Activated CD8-positive, alpha-beta memory T cell treated with anti-CD3 and anti-CD28 coated beads, Interleukin-2, amount 10 ng/mL, durations not matched to agents 7 days and 5 days (primary cell): ENCODE measurements at regions not wholly inside any gene's neighbourhood (a gene's known extent, or its start where the extent isn't known, plus 50 kb on each side); places are given as distances from the start of the nearest gene placed in this dataset.

Experiments
- ATAC-seq: fragments of 150-1000 bp; cut with Tn5 transposase; one replicate; pipeline ENCODE4 v1.10.0; 2021; ENCODE audit warnings: moderate library complexity
- CTCF ChIA-PET: fragments of 350-600 bp; sonication (Branson Sonifier 250); formaldehyde crosslinking; loops from one replicate; lab custom pipeline; 2021; ENCODE audit warnings: antibody characterized with exemption; lab: Charles Lee
- DNase-seq: peaks from one replicate; pipeline ENCODE4 v3.0.0-alpha.2; 2020
- H3K27ac Mint-ChIP-seq: one replicate; pipeline ENCODE4 v1.8.0; 2021; ENCODE audit warnings: mild to moderate bottlenecking, mixed read lengths
- H3K27me3 Mint-ChIP-seq: one replicate; pipeline ENCODE4 v1.8.0; 2021; ENCODE audit warnings: mixed read lengths
- H3K36me3 Mint-ChIP-seq: one replicate; pipeline ENCODE4 v1.8.0; 2021; ENCODE audit warnings: mild to moderate bottlenecking, mixed read lengths
- H3K4me1 Mint-ChIP-seq: one replicate; pipeline ENCODE4 v1.8.0; 2021; ENCODE audit warnings: mixed read lengths
- H3K4me3 Mint-ChIP-seq: one replicate; pipeline ENCODE4 v1.8.0; 2021; ENCODE audit warnings: mild to moderate bottlenecking, moderate library complexity, mixed read lengths
- H3K9me3 Mint-ChIP-seq: one replicate; pipeline ENCODE4 v1.8.0; 2022; ENCODE audit warnings: low read depth, mixed read lengths

GRCh38 chr5:173798127-173798810 is 89.9 kb upstream of the CPEB4 start:
- no peak for ATAC-seq
- Mint-ChIP-seq H3K4me3 (no peak overlapping the region), H3K27ac (no peak overlapping the region), H3K36me3 (no peaks in the 10 kb centered on the region), H3K27me3 (no peaks in the 10 kb centered on the region), H3K4me1 (no peaks in the 10 kb centered on the region), H3K9me3 (no peaks in the 10 kb centered on the region)
- DNase-seq: no peak
- CTCF ChIA-PET: interaction anchor here (1.2 kb wide), 1 partner anchor 175 kb away, joined by 3 read pairs; no protein-coding TSS in a partner anchor

GRCh38 chr5:173800340-173800739 is 87.8 kb upstream of the CPEB4 start:
- no peak for ATAC-seq
- Mint-ChIP-seq H3K36me3 (no peaks in the 10 kb centered on the region), H3K4me1 (no peaks in the 10 kb centered on the region), H3K27ac (no peak overlapping the region), H3K9me3 (no peaks in the 10 kb centered on the region), H3K27me3 (no peaks in the 10 kb centered on the region), H3K4me3 (no peak overlapping the region)
- CTCF ChIA-PET: no interaction called here
- no peak for DNase-seq

- CTCF ChIA-PET: no interaction called here
- H3K9me3 Mint-ChIP-seq: no peaks in the 10 kb centered on the region
Observed at GRCh38 chr5:173801006-173801405, 87.1 kb upstream of the CPEB4 start.

GRCh38 chr5:173802670-173803165 is 85.4 kb upstream of the CPEB4 start:
- CTCF ChIA-PET: no interaction called here
- H3K4me3 Mint-ChIP-seq: no peak overlapping the region

More at GRCh38 chr5:173801006-173801405, 87.1 kb upstream of the CPEB4 start:
- DNase-seq (no peak), ATAC-seq (no peak)
- Mint-ChIP-seq H3K27ac (no peak overlapping the region), H3K27me3 (no peaks in the 10 kb centered on the region), H3K4me1 (no peaks in the 10 kb centered on the region), H3K36me3 (no peaks in the 10 kb centered on the region), H3K4me3 (no peak overlapping the region)

GRCh38 chr5:173804579-173804978 is 83.6 kb upstream of the CPEB4 start:
- no peak overlapping the region for H3K4me3 Mint-ChIP-seq
- no peak overlapping the region for H3K27ac Mint-ChIP-seq
- ATAC-seq (no peak), DNase-seq (no peak)
- H3K36me3 Mint-ChIP-seq: no peaks in the 10 kb centered on the region
- H3K9me3 Mint-ChIP-seq: no peaks in the 10 kb centered on the region
- H3K4me1 Mint-ChIP-seq: no peaks in the 10 kb centered on the region
- CTCF ChIA-PET: no interaction called here
- H3K27me3 Mint-ChIP-seq: no peaks in the 10 kb centered on the region

More at GRCh38 chr5:173802670-173803165, 85.4 kb upstream of the CPEB4 start:
- DNase-seq (no peak), ATAC-seq (no peak)
- no peaks in the 10 kb centered on the region for H3K36me3 Mint-ChIP-seq
- H3K4me1 Mint-ChIP-seq: no peaks in the 10 kb centered on the region
- no peaks in the 10 kb centered on the region for H3K27me3 Mint-ChIP-seq
- no peak overlapping the region for H3K27ac Mint-ChIP-seq
- no peaks in the 10 kb centered on the region for H3K9me3 Mint-ChIP-seq

- ATAC-seq (no peak), DNase-seq (no peak)
- peaks cover 2% of the 10 kb centered on the region for H3K36me3 Mint-ChIP-seq
- peaks cover 11% of the 10 kb centered on the region for H3K9me3 Mint-ChIP-seq
- H3K27me3 Mint-ChIP-seq: no peaks in the 10 kb centered on the region
- no peak overlapping the region for H3K27ac Mint-ChIP-seq
- H3K4me1 Mint-ChIP-seq: no peaks in the 10 kb centered on the region
- no peak overlapping the region for H3K4me3 Mint-ChIP-seq
- CTCF ChIA-PET: no interaction called here
Observed at GRCh38 chr5:173806270-173807035, 81.7 kb upstream of the CPEB4 start.

GRCh38 chr5:173807181-173807655 is 80.9 kb upstream of the CPEB4 start:
- Mint-ChIP-seq H3K9me3 (peaks cover 11% of the 10 kb centered on the region), H3K27ac (no peak overlapping the region), H3K4me1 (no peaks in the 10 kb centered on the region), H3K27me3 (no peaks in the 10 kb centered on the region), H3K4me3 (no peak overlapping the region), H3K36me3 (peaks cover 2% of the 10 kb centered on the region)
- DNase-seq: no peak
- ATAC-seq: no peak
- CTCF ChIA-PET: no interaction called here

GRCh38 chr5:173808079-173808808 is 79.9 kb upstream of the CPEB4 start:
- ATAC-seq (no peak), DNase-seq (no peak)

GRCh38 chr5:173809014-173809413 is 79.1 kb upstream of the CPEB4 start:
- H3K27ac Mint-ChIP-seq: no peak overlapping the region
- no peak overlapping the region for H3K4me3 Mint-ChIP-seq
- peaks cover 2% of the 10 kb centered on the region for H3K36me3 Mint-ChIP-seq
- H3K4me1 Mint-ChIP-seq: no peaks in the 10 kb centered on the region
- ATAC-seq: no peak
- DNase-seq: no peak
- CTCF ChIA-PET: no interaction called here
- H3K27me3 Mint-ChIP-seq: peaks cover 5% of the 10 kb centered on the region
- peaks cover 11% of the 10 kb centered on the region for H3K9me3 Mint-ChIP-seq

More at GRCh38 chr5:173808079-173808808, 79.9 kb upstream of the CPEB4 start:
- Mint-ChIP-seq H3K4me1 (no peaks in the 10 kb centered on the region), H3K36me3 (peaks cover 2% of the 10 kb centered on the region), H3K9me3 (peaks cover 11% of the 10 kb centered on the region), H3K27ac (no peak overlapping the region), H3K27me3 (peaks cover 2% of the 10 kb centered on the region), H3K4me3 (no peak overlapping the region)
- CTCF ChIA-PET: no interaction called here

GRCh38 chr5:173812811-173813550 is 75.2 kb upstream of the CPEB4 start:
- CTCF ChIA-PET: no interaction called here
- no peaks in the 10 kb centered on the region for H3K4me1 Mint-ChIP-seq
- H3K36me3 Mint-ChIP-seq: peaks cover 2% of the 10 kb centered on the region
- DNase-seq: no peak
- H3K4me3 Mint-ChIP-seq: no peak overlapping the region
- H3K9me3 Mint-ChIP-seq: peaks cover 11% of the 10 kb centered on the region
- H3K27ac Mint-ChIP-seq: no peak overlapping the region
- H3K27me3 Mint-ChIP-seq: peaks cover 5% of the 10 kb centered on the region
- ATAC-seq: no peak

GRCh38 chr5:173814053-173814452 is 74.1 kb upstream of the CPEB4 start:
- Mint-ChIP-seq H3K27ac (no peak overlapping the region), H3K9me3 (peaks cover 11% of the 10 kb centered on the region), H3K27me3 (peaks cover 5% of the 10 kb centered on the region), H3K4me3 (no peak overlapping the region), H3K4me1 (no peaks in the 10 kb centered on the region), H3K36me3 (peaks cover 2% of the 10 kb centered on the region)
- DNase-seq (no peak), ATAC-seq (no peak)
- CTCF ChIA-PET: no interaction called here

GRCh38 chr5:173815571-173815970 is 72.6 kb upstream of the CPEB4 start:
- no peak for DNase-seq
- Mint-ChIP-seq H3K36me3 (peaks cover under 1% of the 10 kb centered on the region), H3K4me3 (no peak overlapping the region), H3K9me3 (peaks cover 10% of the 10 kb centered on the region), H3K27me3 (peaks cover 5% of the 10 kb centered on the region), H3K4me1 (peaks cover 4% of the 10 kb centered on the region), H3K27ac (no peak overlapping the region)
- CTCF ChIA-PET: no interaction called here
- ATAC-seq: no peak

GRCh38 chr5:173816728-173817127 is 71.4 kb upstream of the CPEB4 start:
- peaks cover 16% of the 10 kb centered on the region for H3K4me1 Mint-ChIP-seq
- no peak for DNase-seq
- no peak overlapping the region for H3K4me3 Mint-ChIP-seq
- no peaks in the 10 kb centered on the region for H3K36me3 Mint-ChIP-seq
- H3K9me3 Mint-ChIP-seq: peaks cover 3% of the 10 kb centered on the region
- peaks cover 5% of the 10 kb centered on the region for H3K27me3 Mint-ChIP-seq
- CTCF ChIA-PET: no interaction called here
- no peak for ATAC-seq
- no peak overlapping the region for H3K27ac Mint-ChIP-seq
